ENCODE measurements at regions not wholly inside any gene's neighbourhood (a gene's known extent, or its start where the extent isn't known, plus 50 kb on each side); places are given as distances from the start of the nearest gene placed in this dataset.
"Not testable (repeated sequence)": the region's sequence is repeated elsewhere in the genome, so short reads cannot be mapped to it uniquely, and the experiment has no call there.

- H3K4me1 ChIP-seq = no peaks in the 10 kb centered on the region
- no peak overlapping the region for H3K27ac ChIP-seq
- WGBS = 74% methylated on average over 5 of the region's 5 CpGs
- TF ChIP-seq POLR2A (IDR thresholded peaks at IDR 0.05) (no peak), EP300 (IDR thresholded peaks at IDR 0.05) (no peak), POLR2AphosphoS5 (IDR thresholded peaks at IDR 0.05) (no peak), CTCF (IDR thresholded peaks at IDR 0.05) (no peak)
- no peaks in the 10 kb centered on the region for H3K36me3 ChIP-seq
- H3K9me3 ChIP-seq = peaks cover 7% of the 10 kb centered on the region
- H3K27me3 ChIP-seq = no peaks in the 10 kb centered on the region
- DNase-seq (ENCODE audit: low spot score in 2 of 2) = no peak
- no peak overlapping the region for H3K4me3 ChIP-seq
Observed at GRCh38 chr2:38483776-38484501, 106.9 kb upstream of the ATL2 start.

- WGBS = 89% methylated on average over 6 of the region's 6 CpGs
- DNase-seq (ENCODE audit: low spot score in 2 of 2); H3K4me1 ChIP-seq; H3K4me3 ChIP-seq; H3K27me3 ChIP-seq; H3K9me3 ChIP-seq; H3K27ac ChIP-seq; H3K36me3 ChIP-seq: not testable (repeated sequence)
Observed at GRCh38 chr2:38482710-38483109, 105.6 kb upstream of the ATL2 start.

GRCh38 chr2:38480617-38481016 lies 103.5 kb upstream of the ATL2 start:
- TF ChIP-seq CTCF (IDR thresholded peaks at IDR 0.05) (no peak), POLR2A (IDR thresholded peaks at IDR 0.05) (no peak), EP300 (IDR thresholded peaks at IDR 0.05) (no peak), POLR2AphosphoS5 (IDR thresholded peaks at IDR 0.05) (no peak)
- no peaks in the 10 kb centered on the region for H3K4me1 ChIP-seq
- no peak overlapping the region for H3K27ac ChIP-seq
- peaks cover 7% of the 10 kb centered on the region for H3K9me3 ChIP-seq
- no peaks in the 10 kb centered on the region for H3K27me3 ChIP-seq
- no peak overlapping the region for H3K4me3 ChIP-seq
- no peaks in the 10 kb centered on the region for H3K36me3 ChIP-seq
- DNase-seq (ENCODE audit: low spot score in 2 of 2) = no peak

GRCh38 chr2:38477006-38477405 lies 99.9 kb upstream of the ATL2 start:
- TF ChIP-seq EP300 (IDR thresholded peaks at IDR 0.05) = no peak
- no peak for TF ChIP-seq POLR2AphosphoS5 (IDR thresholded peaks at IDR 0.05)
- TF ChIP-seq CTCF (IDR thresholded peaks at IDR 0.05) = no peak
- no peak for TF ChIP-seq POLR2A (IDR thresholded peaks at IDR 0.05)
- no peaks in the 10 kb centered on the region for H3K36me3 ChIP-seq
- H3K4me1 ChIP-seq = no peaks in the 10 kb centered on the region
- H3K27ac ChIP-seq = no peak overlapping the region
- H3K27me3 ChIP-seq = no peaks in the 10 kb centered on the region
- peaks cover 7% of the 10 kb centered on the region for H3K9me3 ChIP-seq
- no peak overlapping the region for H3K4me3 ChIP-seq
- WGBS = 100% methylated on average over 2 of the region's 2 CpGs
- DNase-seq (ENCODE audit: low spot score in 2 of 2) = no peak

- Histone ChIP-seq H3K4me3 (no peak overlapping the region), H3K9me3 (peaks cover 4% of the 10 kb centered on the region), H3K27ac (no peak overlapping the region), H3K36me3 (no peaks in the 10 kb centered on the region), H3K27me3 (no peaks in the 10 kb centered on the region), H3K4me1 (no peaks in the 10 kb centered on the region)
- 84% methylated on average over 3 of the region's 3 CpGs for WGBS
- no peak for DNase-seq (ENCODE audit: low spot score in 2 of 2)
- no peak for TF ChIP-seq POLR2AphosphoS5 (IDR thresholded peaks at IDR 0.05)
- no peak for TF ChIP-seq CTCF (IDR thresholded peaks at IDR 0.05)
- no peak for TF ChIP-seq EP300 (IDR thresholded peaks at IDR 0.05)
- no peak for TF ChIP-seq POLR2A (IDR thresholded peaks at IDR 0.05)
Observed at GRCh38 chr2:38475567-38475881, 98.5 kb upstream of the ATL2 start.

Measured in suprapubic skin (tissue), 4 donors.